CD4-positive, alpha-beta T cell treated with Interleukin-15 for 1 hour (primary cell): ENCODE measurements at regions not wholly inside any gene's neighbourhood (a gene's known extent, or its start where the extent isn't known, plus 50 kb on each side); places are given as distances from the start of the nearest gene placed in this dataset.
"Not testable (repeated sequence)": the region's sequence is repeated elsewhere in the genome, so short reads cannot be mapped to it uniquely, and the experiment has no call there.

ENCODE experiments used
- DNase-seq: peaks from one replicate; pipeline ENCODE4 v3.0.0-alpha.2; 2020

- DNase-seq, result no peak
These were observed 309.8 kb downstream of the BCOR start for GRCh38 chrX:39787999-39788398.

GRCh38 chrX:39788521-39788920 is 309.2 kb downstream of the BCOR start:
- DNase-seq, result no peak

- DNase-seq, result no peak
These were observed 306.1 kb downstream of the BCOR start for GRCh38 chrX:39791691-39792090.

- no peak for DNase-seq
These were observed 302.2 kb downstream of the BCOR start for GRCh38 chrX:39795605-39796004.

GRCh38 chrX:39796856-39797255 is 300.9 kb downstream of the BCOR start:
- no peak for DNase-seq

GRCh38 chrX:39798488-39798887 is 299.3 kb downstream of the BCOR start:
- not testable (repeated sequence) for DNase-seq

GRCh38 chrX:39802354-39802753 is 295.4 kb downstream of the BCOR start:
- DNase-seq, result no peak

GRCh38 chrX:39802908-39803307 is 294.9 kb downstream of the BCOR start:
- DNase-seq, result no peak

- no peak for DNase-seq
These were observed 292.7 kb downstream of the BCOR start for GRCh38 chrX:39805022-39805421.

- no peak for DNase-seq
These were observed 291.9 kb downstream of the BCOR start for GRCh38 chrX:39805825-39806224.

GRCh38 chrX:39808471-39808917 is 289.3 kb downstream of the BCOR start:
- no peak for DNase-seq

- no peak for DNase-seq
These were observed 288.4 kb downstream of the BCOR start for GRCh38 chrX:39809331-39809730.

GRCh38 chrX:39810901-39811300 is 286.9 kb downstream of the BCOR start:
- DNase-seq, result no peak

GRCh38 chrX:39811376-39811775 is 286.4 kb downstream of the BCOR start:
- DNase-seq, result no peak

- no peak for DNase-seq
These were observed 284.0 kb downstream of the BCOR start for GRCh38 chrX:39813631-39814277.

- no peak for DNase-seq
These were observed 283.4 kb downstream of the BCOR start for GRCh38 chrX:39814391-39814790.

GRCh38 chrX:39815631-39816030 is 282.1 kb downstream of the BCOR start:
- DNase-seq, result no peak

- DNase-seq, result no peak
These were observed 280.7 kb downstream of the BCOR start for GRCh38 chrX:39816871-39817731.

- no peak for DNase-seq
These were observed 279.8 kb downstream of the BCOR start for GRCh38 chrX:39817754-39818470.

- DNase-seq, result no peak
These were observed 279.0 kb downstream of the BCOR start for GRCh38 chrX:39818750-39819149.

- no peak for DNase-seq
These were observed 277.6 kb downstream of the BCOR start for GRCh38 chrX:39819921-39820849.

GRCh38 chrX:39820938-39821708 is 276.6 kb downstream of the BCOR start:
- no peak for DNase-seq
